GM23338 (cell line): ENCODE measurements at regions not wholly inside any gene's neighbourhood (a gene's known extent, or its start where the extent isn't known, plus 50 kb on each side); places are given as distances from the start of the nearest gene placed in this dataset.

Source experiments
- ATAC-seq: fragments of 200-7000 bp; cut with Tn5 transposase; 3 replicates; pipeline ENCODE4 v1.9.1; 2020
- DNase-seq: peaks from one replicate; pipeline ENCODE4 v3.0.0-alpha.2; 2015; ENCODE audit warnings: low spot score
- H2AFZ ChIP-seq: fragments of 200-600 bp; sonication (generic); 2 replicates; pipeline ENCODE4 v1.8.0; 2016; ENCODE audit warnings: antibody characterized with exemption, mild to moderate bottlenecking, moderate library complexity
- H3F3A ChIP-seq: fragments of 200-600 bp; sonication (generic); replicated peaks from 2 replicates; pipeline ENCODE4 v1.8.0; 2017; ENCODE audit warnings: antibody characterized with exemption, mixed run types, low read depth
- H3K27ac ChIP-seq: fragments of 200-600 bp; sonication (generic); 2 replicates; pipeline ENCODE4 v1.6.1; 2016; ENCODE audit warnings: low read depth
- H3K27me3 ChIP-seq: fragments of 200-600 bp; sonication (generic); 2 replicates; pipeline ENCODE4 v1.8.0; 2016; ENCODE audit warnings: mild to moderate bottlenecking, mixed run types, moderate library complexity; ENCODE audit not compliant: insufficient read depth
- H3K36me3 ChIP-seq: fragments of 200-600 bp; sonication (generic); 2 replicates; pipeline ENCODE4 v1.8.0; 2016; ENCODE audit warnings: mild to moderate bottlenecking; ENCODE audit not compliant: insufficient read depth
- H3K4me1 ChIP-seq: fragments of 200-600 bp; sonication (generic); 2 replicates; pipeline ENCODE4 v1.8.0; 2016; ENCODE audit warnings: mild to moderate bottlenecking, moderate library complexity; ENCODE audit not compliant: insufficient read depth
- H3K4me2 ChIP-seq: fragments of 200-600 bp; sonication (generic); 2 replicates; pipeline ENCODE4 v1.7.1; 2017; ENCODE audit warnings: mixed run types
- H3K4me3 ChIP-seq: fragments of 200-600 bp; sonication (generic); 2 replicates; pipeline ENCODE4 v1.6.1; 2016; ENCODE audit warnings: mixed run types
- H3K79me2 ChIP-seq: fragments of 200-600 bp; sonication (generic); replicated peaks from 2 replicates; pipeline ENCODE4 v1.8.0; 2017; ENCODE audit warnings: mild to moderate bottlenecking; ENCODE audit not compliant: insufficient read depth
- H3K9me2 ChIP-seq: fragments of 200-600 bp; sonication (generic); 2 replicates; pipeline ENCODE4 v1.8.0; 2017; ENCODE audit not compliant: insufficient read depth
- H4K20me1 ChIP-seq: fragments of 200-600 bp; sonication (generic); replicated peaks from 2 replicates; pipeline ENCODE4 v1.8.0; 2017; ENCODE audit warnings: mild to moderate bottlenecking; ENCODE audit not compliant: insufficient read depth
- H3K27ac Mint-ChIP-seq: 2 replicates; pipeline ENCODE4 v1.8.0; 2020; ENCODE audit warnings: inconsistent platforms, mild to moderate bottlenecking, moderate library complexity, mixed read lengths
- H3K27me3 Mint-ChIP-seq: 3 replicates; pipeline ENCODE4 v1.8.0; 2022; ENCODE audit warnings: low read depth, mild to moderate bottlenecking, moderate library complexity, mixed read lengths, inconsistent platforms; ENCODE audit not compliant: insufficient read depth, poor library complexity
- H3K36me3 Mint-ChIP-seq: 3 replicates; pipeline ENCODE4 v1.8.0; 2021; ENCODE audit warnings: low read depth, mild to moderate bottlenecking, inconsistent platforms, moderate library complexity, mixed read lengths
- H3K4me1 Mint-ChIP-seq: 3 replicates; pipeline ENCODE4 v1.8.0; 2020; ENCODE audit warnings: mild to moderate bottlenecking, inconsistent platforms, mixed read lengths
- H3K4me3 Mint-ChIP-seq: 3 replicates; pipeline ENCODE4 v1.8.0; 2021; ENCODE audit warnings: moderate library complexity, mild to moderate bottlenecking, inconsistent platforms, mixed read lengths
- H3K9me3 Mint-ChIP-seq: 3 replicates; pipeline ENCODE4 v1.8.0; 2020; ENCODE audit warnings: moderate library complexity, mild to moderate bottlenecking, inconsistent platforms, mixed read lengths
- CREB1 ChIP-seq: fragments of 250-450 bp; sonication (Bioruptor Pico); IDR thresholded peaks from 2 replicates; pipeline ENCODE4 v1.5.0; 2020; ENCODE audit warnings: low read depth, mild to moderate bottlenecking, moderate library complexity
- CTCF ChIP-seq, 2 experiments: fragments of 200-600 bp in 1 of 2; sonication (generic) in 1 of 2; conservative IDR thresholded peaks; 2 replicates each; pipeline versions ENCODE4 v1.5.1 to v1.6.1; 2016 to 2017; ENCODE audit warnings: antibody characterized with exemption in 2 of 2, low read depth in 2 of 2, mild to moderate bottlenecking in 2 of 2, moderate library complexity in 1 of 2
- EZH2 ChIP-seq: fragments of 200-600 bp; sonication (generic); IDR thresholded peaks from one replicate; pipeline ENCODE4 v1.8.0; 2017; ENCODE audit warnings: antibody characterized with exemption, mild to moderate bottlenecking, low read depth; ENCODE audit not compliant: unreplicated experiment
- EZH2phosphoT487 ChIP-seq: fragments of 200-600 bp; sonication (generic); IDR thresholded peaks from one replicate; pipeline ENCODE4 v1.8.1; 2018; ENCODE audit warnings: antibody characterized with exemption; ENCODE audit not compliant: unreplicated experiment
- JUNB ChIP-seq: IDR thresholded peaks from one replicate; pipeline ENCODE4 v1.6.1; 2016; ENCODE audit warnings: antibody characterized with exemption; ENCODE audit not compliant: unreplicated experiment
- NANOG ChIP-seq: IDR thresholded peaks from 2 replicates; pipeline ENCODE4 v1.6.1; 2016; ENCODE audit warnings: antibody characterized with exemption, borderline replicate concordance
- REST ChIP-seq: IDR thresholded peaks from one replicate; pipeline ENCODE4 v1.6.1; 2018; ENCODE audit warnings: antibody characterized with exemption; ENCODE audit not compliant: unreplicated experiment
- ZNF114 ChIP-seq: fragments of 250-450 bp; sonication (Bioruptor Pico); IDR thresholded peaks from 2 replicates; pipeline ENCODE4 v1.5.0; 2020; ENCODE audit warnings: mild to moderate bottlenecking, moderate library complexity
- TF ChIP-seq, protein P1 (sequence below): fragments of 250-450 bp; sonication (Bioruptor Pico); IDR thresholded peaks from 2 replicates; pipeline ENCODE4 v1.5.0; 2020; ENCODE audit warnings: mild to moderate bottlenecking, moderate library complexity

GRCh38 chr7:51792796-51793195, 476.2 kb upstream of the COBL start (continued):
- TF ChIP-seq CREB1 (no peak), EZH2phosphoT487 (no peak), JUNB (no peak), EZH2 (no peak), CTCF (conservative IDR thresholded peaks at IDR 0.05; ENCODE audit: low read depth in 2 of 2) (no peak), REST (no peak)

GRCh38 chr7:51789489-51789888, 472.9 kb upstream of the COBL start:
- Mint-ChIP-seq H3K27ac (no peak overlapping the region), H3K36me3 (no peaks in the 10 kb centered on the region), H3K27me3 (no peaks in the 10 kb centered on the region), H3K4me3 (no peak overlapping the region), H3K4me1 (peaks cover 5% of the 10 kb centered on the region), H3K9me3 (peaks cover 3% of the 10 kb centered on the region; the same call in 2 of the 3 replicates)
- Histone ChIP-seq H3K27ac (no peak overlapping the region), H3K4me1 (no peaks in the 10 kb centered on the region), H3F3A (no peaks in the 10 kb centered on the region), H3K36me3 (peaks cover 3% of the 10 kb centered on the region; the same call in 1 of the 2 replicates), H3K27me3 (no peaks in the 10 kb centered on the region), H2AFZ (no peak overlapping the region), H3K79me2 (no peaks in the 10 kb centered on the region), H4K20me1 (no peaks in the 10 kb centered on the region), H3K4me2 (no peak overlapping the region), H3K4me3 (no peak overlapping the region), H3K9me2 (no peaks in the 10 kb centered on the region)
- ATAC-seq (peak; percentile 80), DNase-seq (peak; percentile 70)
- TF ChIP-seq, protein P1, sequence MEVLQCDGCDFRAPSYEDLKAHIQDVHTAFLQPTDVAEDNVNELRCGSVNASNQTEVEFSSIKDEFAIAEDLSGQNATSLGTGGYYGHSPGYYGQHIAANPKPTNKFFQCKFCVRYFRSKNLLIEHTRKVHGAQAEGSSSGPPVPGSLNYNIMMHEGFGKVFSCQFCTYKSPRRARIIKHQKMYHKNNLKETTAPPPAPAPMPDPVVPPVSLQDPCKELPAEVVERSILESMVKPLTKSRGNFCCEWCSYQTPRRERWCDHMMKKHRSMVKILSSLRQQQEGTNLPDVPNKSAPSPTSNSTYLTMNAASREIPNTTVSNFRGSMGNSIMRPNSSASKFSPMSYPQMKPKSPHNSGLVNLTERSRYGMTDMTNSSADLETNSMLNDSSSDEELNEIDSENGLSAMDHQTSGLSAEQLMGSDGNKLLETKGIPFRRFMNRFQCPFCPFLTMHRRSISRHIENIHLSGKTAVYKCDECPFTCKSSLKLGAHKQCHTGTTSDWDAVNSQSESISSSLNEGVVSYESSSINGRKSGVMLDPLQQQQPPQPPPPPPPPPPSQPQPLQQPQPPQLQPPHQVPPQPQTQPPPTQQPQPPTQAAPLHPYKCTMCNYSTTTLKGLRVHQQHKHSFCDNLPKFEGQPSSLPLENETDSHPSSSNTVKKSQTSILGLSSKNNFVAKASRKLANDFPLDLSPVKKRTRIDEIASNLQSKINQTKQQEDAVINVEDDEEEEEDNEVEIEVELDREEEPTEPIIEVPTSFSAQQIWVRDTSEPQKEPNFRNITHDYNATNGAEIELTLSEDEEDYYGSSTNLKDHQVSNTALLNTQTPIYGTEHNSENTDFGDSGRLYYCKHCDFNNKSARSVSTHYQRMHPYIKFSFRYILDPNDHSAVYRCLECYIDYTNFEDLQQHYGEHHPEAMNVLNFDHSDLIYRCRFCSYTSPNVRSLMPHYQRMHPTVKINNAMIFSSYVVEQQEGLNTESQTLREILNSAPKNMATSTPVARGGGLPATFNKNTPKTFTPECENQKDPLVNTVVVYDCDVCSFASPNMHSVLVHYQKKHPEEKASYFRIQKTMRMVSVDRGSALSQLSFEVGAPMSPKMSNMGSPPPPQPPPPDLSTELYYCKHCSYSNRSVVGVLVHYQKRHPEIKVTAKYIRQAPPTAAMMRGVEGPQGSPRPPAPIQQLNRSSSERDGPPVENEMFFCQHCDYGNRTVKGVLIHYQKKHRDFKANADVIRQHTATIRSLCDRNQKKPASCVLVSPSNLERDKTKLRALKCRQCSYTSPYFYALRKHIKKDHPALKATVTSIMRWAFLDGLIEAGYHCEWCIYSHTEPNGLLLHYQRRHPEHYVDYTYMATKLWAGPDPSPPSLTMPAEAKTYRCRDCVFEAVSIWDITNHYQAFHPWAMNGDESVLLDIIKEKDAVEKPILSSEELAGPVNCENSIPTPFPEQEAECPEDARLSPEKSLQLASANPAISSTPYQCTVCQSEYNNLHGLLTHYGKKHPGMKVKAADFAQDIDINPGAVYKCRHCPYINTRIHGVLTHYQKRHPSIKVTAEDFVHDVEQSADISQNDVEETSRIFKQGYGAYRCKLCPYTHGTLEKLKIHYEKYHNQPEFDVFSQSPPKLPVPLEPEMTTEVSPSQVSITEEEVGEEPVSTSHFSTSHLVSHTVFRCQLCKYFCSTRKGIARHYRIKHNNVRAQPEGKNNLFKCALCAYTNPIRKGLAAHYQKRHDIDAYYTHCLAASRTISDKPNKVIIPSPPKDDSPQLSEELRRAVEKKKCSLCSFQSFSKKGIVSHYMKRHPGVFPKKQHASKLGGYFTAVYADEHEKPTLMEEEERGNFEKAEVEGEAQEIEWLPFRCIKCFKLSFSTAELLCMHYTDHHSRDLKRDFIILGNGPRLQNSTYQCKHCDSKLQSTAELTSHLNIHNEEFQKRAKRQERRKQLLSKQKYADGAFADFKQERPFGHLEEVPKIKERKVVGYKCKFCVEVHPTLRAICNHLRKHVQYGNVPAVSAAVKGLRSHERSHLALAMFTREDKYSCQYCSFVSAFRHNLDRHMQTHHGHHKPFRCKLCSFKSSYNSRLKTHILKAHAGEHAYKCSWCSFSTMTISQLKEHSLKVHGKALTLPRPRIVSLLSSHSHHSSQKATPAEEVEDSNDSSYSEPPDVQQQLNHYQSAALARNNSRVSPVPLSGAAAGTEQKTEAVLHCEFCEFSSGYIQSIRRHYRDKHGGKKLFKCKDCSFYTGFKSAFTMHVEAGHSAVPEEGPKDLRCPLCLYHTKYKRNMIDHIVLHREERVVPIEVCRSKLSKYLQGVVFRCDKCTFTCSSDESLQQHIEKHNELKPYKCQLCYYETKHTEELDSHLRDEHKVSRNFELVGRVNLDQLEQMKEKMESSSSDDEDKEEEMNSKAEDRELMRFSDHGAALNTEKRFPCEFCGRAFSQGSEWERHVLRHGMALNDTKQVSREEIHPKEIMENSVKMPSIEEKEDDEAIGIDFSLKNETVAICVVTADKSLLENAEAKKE (CRISPR knock-in tag) = 0 out of 2 replicates have a peak, but pooled peaks have one; percentile 46
- no peak for TF ChIP-seq ZNF114
- TF ChIP-seq CTCF (conservative IDR thresholded peaks at IDR 0.05; ENCODE audit: low read depth in 2 of 2) = peak; percentile 68 to 71
- no peak for TF ChIP-seq NANOG
